ENCODE measurements at regions not wholly inside any gene's neighbourhood (a gene's known extent, or its start where the extent isn't known, plus 50 kb on each side); places are given as distances from the start of the nearest gene placed in this dataset.

DNA sequence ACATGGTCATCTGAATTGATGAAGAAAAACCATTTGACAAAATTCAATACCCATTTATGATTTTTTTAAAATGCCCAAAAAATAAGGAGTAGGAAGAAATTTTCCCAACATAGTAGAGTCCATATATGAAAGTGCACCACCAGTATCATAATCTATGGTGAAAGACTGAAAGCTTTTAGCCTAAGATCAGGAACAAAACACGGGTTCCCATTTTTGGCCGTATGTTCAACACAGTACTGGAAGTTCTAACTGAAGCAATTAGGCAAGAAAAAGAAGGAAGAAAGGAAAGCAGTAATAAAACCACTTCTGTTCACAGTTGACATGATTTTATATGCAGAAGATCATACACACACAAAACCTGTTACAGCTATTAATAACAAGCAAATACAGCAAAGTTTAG, 227.8 kb upstream of the RAB4A start:
- TF ChIP-seq, protein P1, sequence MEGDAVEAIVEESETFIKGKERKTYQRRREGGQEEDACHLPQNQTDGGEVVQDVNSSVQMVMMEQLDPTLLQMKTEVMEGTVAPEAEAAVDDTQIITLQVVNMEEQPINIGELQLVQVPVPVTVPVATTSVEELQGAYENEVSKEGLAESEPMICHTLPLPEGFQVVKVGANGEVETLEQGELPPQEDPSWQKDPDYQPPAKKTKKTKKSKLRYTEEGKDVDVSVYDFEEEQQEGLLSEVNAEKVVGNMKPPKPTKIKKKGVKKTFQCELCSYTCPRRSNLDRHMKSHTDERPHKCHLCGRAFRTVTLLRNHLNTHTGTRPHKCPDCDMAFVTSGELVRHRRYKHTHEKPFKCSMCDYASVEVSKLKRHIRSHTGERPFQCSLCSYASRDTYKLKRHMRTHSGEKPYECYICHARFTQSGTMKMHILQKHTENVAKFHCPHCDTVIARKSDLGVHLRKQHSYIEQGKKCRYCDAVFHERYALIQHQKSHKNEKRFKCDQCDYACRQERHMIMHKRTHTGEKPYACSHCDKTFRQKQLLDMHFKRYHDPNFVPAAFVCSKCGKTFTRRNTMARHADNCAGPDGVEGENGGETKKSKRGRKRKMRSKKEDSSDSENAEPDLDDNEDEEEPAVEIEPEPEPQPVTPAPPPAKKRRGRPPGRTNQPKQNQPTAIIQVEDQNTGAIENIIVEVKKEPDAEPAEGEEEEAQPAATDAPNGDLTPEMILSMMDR (IDR thresholded peaks at IDR 0.05) = no peak
- TF ChIP-seq POLR2AphosphoS5 (IDR thresholded peaks at IDR 0.05) = no peak
